CD4-positive, CD25-positive, alpha-beta regulatory T cell (primary cell): ENCODE measurements at regions not wholly inside any gene's neighbourhood (a gene's known extent, or its start where the extent isn't known, plus 50 kb on each side); places are given as distances from the start of the nearest gene placed in this dataset.

Source experiments
- ATAC-seq, 2 donors: fragments of 150-1000 bp; cut with Tn5 transposase; one replicate each; pipeline ENCODE4 v1.10.0; 2021; ENCODE audit warnings: low read depth in 2 of 2, moderate number of reproducible peaks in 2 of 2, moderate library complexity in 1 of 2
- DNase-seq, 3 donors: peaks; one replicate each; pipeline versions ENCODE4 v3.0.0 to v3.0.0-alpha.2; 2012 to 2022; ENCODE audit warnings: mixed read lengths in 1 of 3
- H3K27ac ChIP-seq: one replicate; pipeline ENCODE4 v1.7.0; 2013; ENCODE audit warnings: mild to moderate bottlenecking, low read length; ENCODE audit not compliant: insufficient read depth, poor library complexity, severe bottlenecking
- H3K27me3 ChIP-seq: one replicate; pipeline ENCODE4 v1.7.0; 2013; ENCODE audit warnings: low read length; ENCODE audit not compliant: control insufficient read depth, insufficient read depth
- H3K36me3 ChIP-seq: one replicate; pipeline ENCODE4 v1.7.0; 2013; ENCODE audit warnings: mild to moderate bottlenecking, low read length, moderate library complexity; ENCODE audit not compliant: control insufficient read depth, insufficient read depth
- H3K4me1 ChIP-seq: 2 replicates; pipeline ENCODE4 v1.7.0; 2013; ENCODE audit warnings: mild to moderate bottlenecking, low read length; ENCODE audit not compliant: insufficient read depth, control insufficient read depth, poor library complexity, severe bottlenecking
- H3K4me3 ChIP-seq: one replicate; pipeline ENCODE4 v1.7.0; 2013; ENCODE audit warnings: low read depth, mild to moderate bottlenecking, low read length, moderate library complexity
- H3K9me3 ChIP-seq, 2 experiments: 1 replicate in 1 of 2; 2 replicates in 1 of 2; pipeline ENCODE4 v1.7.0; 2013; ENCODE audit warnings: low read length in 2 of 2, mild to moderate bottlenecking in 1 of 2, moderate library complexity in 1 of 2; ENCODE audit not compliant: control insufficient read depth in 2 of 2
- H3K27ac Mint-ChIP-seq, 3 donors: one replicate each; pipeline ENCODE4 v1.8.0; 2020 to 2022; ENCODE audit warnings: mild to moderate bottlenecking in 3 of 3, mixed read lengths in 3 of 3, moderate library complexity in 2 of 3
- H3K27me3 Mint-ChIP-seq: one replicate; pipeline ENCODE4 v1.8.0; 2022; ENCODE audit warnings: mild to moderate bottlenecking, mixed read lengths
- H3K36me3 Mint-ChIP-seq: one replicate; pipeline ENCODE4 v1.8.0; 2020; ENCODE audit warnings: mixed read lengths
- H3K4me1 Mint-ChIP-seq, 4 donors: one replicate each; pipeline ENCODE4 v1.8.0; 2020 to 2022; ENCODE audit warnings: mixed read lengths in 4 of 4, mild to moderate bottlenecking in 1 of 4
- H3K4me3 Mint-ChIP-seq, 4 donors: one replicate each; pipeline ENCODE4 v1.8.0; 2020 to 2022; ENCODE audit warnings: mild to moderate bottlenecking in 4 of 4, mixed read lengths in 4 of 4, moderate library complexity in 3 of 4
- H3K9me3 Mint-ChIP-seq, 7 donors: one replicate each; pipeline ENCODE4 v1.8.0; 2020 to 2022; ENCODE audit warnings: mixed read lengths in 7 of 7, mild to moderate bottlenecking in 3 of 7, moderate library complexity in 2 of 7

DNA sequence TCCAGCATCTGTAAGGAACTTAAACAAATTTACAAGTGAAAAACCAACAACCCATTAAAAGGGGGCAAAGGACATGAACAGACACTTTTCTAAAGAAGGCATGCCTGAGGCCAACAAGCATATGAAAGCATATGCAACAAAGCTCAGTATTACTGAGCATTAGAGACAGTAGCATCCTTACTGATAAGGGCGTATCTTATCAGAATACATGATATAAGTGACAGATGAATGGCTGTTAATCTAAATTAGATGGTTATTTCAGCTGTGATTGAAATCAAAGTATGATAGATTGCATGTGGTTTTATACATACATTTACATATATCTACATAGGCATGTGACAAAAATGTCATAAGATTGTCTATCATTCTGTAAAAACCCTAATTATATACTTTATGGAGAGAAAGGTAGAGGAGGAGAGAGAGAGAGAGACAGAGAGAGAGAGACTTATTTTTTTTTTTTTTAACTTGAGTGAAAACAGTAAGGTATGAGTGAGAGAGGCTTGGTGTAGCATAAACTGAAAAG, 1240.7 kb downstream of the FAM181B start:
- no peaks in the 10 kb centered on the region for H3K27me3 ChIP-seq
- no peaks in the 10 kb centered on the region for H3K27me3 Mint-ChIP-seq
- H3K4me1 ChIP-seq, result no peaks in the 10 kb centered on the region
- H3K4me3 Mint-ChIP-seq, result no peak overlapping the region
- no peaks in the 10 kb centered on the region for H3K9me3 ChIP-seq
- H3K4me3 ChIP-seq, result no peak overlapping the region
- H3K36me3 Mint-ChIP-seq, result no peaks in the 10 kb centered on the region
- H3K27ac Mint-ChIP-seq, result no peak overlapping the region
- ATAC-seq (no peak), DNase-seq (no peak)
- no peaks in the 10 kb centered on the region for H3K36me3 ChIP-seq
- no peaks in the 10 kb centered on the region for H3K4me1 Mint-ChIP-seq
- H3K27ac ChIP-seq, result no peak overlapping the region
- H3K9me3 Mint-ChIP-seq, result peaks cover 0 to 2% (median 0%) of the 10 kb centered on the region in 7 donors

DNA sequence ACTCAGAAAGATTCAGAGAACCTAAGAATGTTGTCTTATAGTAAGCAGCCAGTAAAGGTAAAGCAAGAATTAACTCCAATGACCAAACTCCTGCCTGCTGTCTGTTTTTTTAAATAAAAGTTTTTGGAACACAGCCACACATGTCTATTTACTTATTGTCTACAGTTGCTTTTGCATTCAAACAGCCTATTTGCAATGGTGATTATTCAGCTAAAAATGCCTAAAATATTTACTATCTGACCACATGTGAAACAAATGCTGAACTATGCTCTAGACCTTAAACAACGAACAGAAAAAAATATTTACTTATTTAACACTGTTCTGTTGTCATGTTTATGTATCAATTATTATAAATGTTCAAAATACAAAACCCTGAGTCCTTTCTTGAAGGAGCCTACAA, 1246.6 kb downstream of the FAM181B start:
- Histone ChIP-seq H3K27ac (no peak overlapping the region), H3K36me3 (no peaks in the 10 kb centered on the region), H3K4me1 (no peaks in the 10 kb centered on the region), H3K4me3 (no peak overlapping the region), H3K27me3 (no peaks in the 10 kb centered on the region), H3K9me3 (no peaks in the 10 kb centered on the region)
- no peak for ATAC-seq
- Mint-ChIP-seq H3K4me3 (no peak overlapping the region), H3K36me3 (no peaks in the 10 kb centered on the region), H3K27ac (no peak overlapping the region), H3K4me1 (no peaks in the 10 kb centered on the region), H3K27me3 (no peaks in the 10 kb centered on the region), H3K9me3 (peaks cover 0 to 2% (median 0%) of the 10 kb centered on the region in 7 donors)
- DNase-seq, result no peak

DNA sequence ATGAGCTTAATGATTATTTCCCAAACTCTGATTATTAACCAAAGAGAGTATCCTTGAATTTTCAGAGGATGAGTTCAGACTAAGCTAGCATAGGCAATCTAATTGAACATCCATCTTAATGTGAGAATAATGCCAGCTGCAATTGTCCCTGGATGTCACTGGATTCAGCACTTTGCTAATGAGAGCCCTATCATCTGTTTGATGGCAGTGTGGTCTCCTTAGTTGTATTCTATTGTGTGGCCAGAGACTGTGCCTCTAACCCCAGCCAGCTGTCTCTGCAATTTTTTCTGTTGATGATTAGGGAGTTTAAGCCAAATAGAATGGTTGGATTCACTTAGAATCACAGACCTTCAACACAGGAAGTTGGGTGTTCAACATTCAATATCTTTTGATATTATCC, 1249.5 kb downstream of the FAM181B start:
- no peak for DNase-seq
- Histone ChIP-seq H3K4me3 (no peak overlapping the region), H3K4me1 (no peaks in the 10 kb centered on the region), H3K27me3 (no peaks in the 10 kb centered on the region), H3K36me3 (no peaks in the 10 kb centered on the region), H3K9me3 (no peaks in the 10 kb centered on the region), H3K27ac (no peak overlapping the region)
- Mint-ChIP-seq H3K27me3 (no peaks in the 10 kb centered on the region), H3K4me1 (no peaks in the 10 kb centered on the region), H3K4me3 (no peak overlapping the region), H3K27ac (no peak overlapping the region), H3K36me3 (no peaks in the 10 kb centered on the region), H3K9me3 (peaks cover 0 to 10% (median 2%) of the 10 kb centered on the region in 7 donors)
- ATAC-seq, result no peak

DNA sequence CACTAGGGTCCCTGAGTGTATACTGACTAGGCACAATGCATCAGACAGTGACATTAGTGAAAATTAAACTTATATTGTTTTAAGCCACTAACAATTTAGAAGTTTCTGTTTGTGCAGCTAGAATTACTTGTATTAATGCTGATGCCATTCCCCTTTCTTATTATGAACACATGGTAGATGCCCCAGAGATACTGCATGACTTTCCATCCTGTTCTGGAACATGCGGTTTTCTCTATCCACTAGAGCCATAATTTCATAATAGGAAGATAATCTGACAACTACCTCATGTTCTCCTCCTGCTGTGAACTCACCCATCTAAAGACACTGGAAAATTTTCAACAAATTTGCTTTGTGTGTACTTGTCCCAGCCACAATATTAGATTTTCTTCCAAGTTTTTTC, 1256.4 kb downstream of the FAM181B start:
- H3K4me1 ChIP-seq, result no peaks in the 10 kb centered on the region
- DNase-seq, result no peak
- no peak for ATAC-seq

DNA sequence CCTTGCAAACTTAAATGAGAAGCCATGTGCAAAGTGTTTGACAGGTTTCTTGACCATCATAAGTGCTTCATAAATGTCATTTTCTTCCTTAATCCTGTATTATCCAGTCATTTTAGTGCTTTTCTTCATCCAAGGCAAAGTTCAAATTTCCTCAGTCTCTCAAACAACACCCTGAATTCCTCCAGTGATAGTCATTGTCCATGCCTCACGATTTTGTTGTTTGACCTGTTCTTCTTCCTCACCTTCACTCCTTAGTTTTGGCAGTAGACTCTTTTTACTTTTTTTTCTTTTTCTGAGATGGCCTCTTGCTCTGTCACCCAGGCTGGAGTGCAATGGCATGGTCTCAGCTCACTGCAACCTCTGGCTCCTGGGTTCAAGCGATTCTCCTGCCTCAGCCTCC, 1257.3 kb downstream of the FAM181B start:
- no peaks in the 10 kb centered on the region for H3K36me3 Mint-ChIP-seq
- no peaks in the 10 kb centered on the region for H3K9me3 ChIP-seq
- no peaks in the 10 kb centered on the region for H3K27me3 Mint-ChIP-seq
- H3K4me1 Mint-ChIP-seq, result no peaks in the 10 kb centered on the region
- no peaks in the 10 kb centered on the region for H3K36me3 ChIP-seq
- no peak overlapping the region for H3K4me3 Mint-ChIP-seq
- H3K27me3 ChIP-seq, result no peaks in the 10 kb centered on the region
- no peak overlapping the region for H3K4me3 ChIP-seq
- H3K27ac Mint-ChIP-seq, result no peak overlapping the region
- ATAC-seq (no peak), DNase-seq (no peak)
- H3K27ac ChIP-seq, result no peak overlapping the region
- no peaks in the 10 kb centered on the region for H3K4me1 ChIP-seq
- H3K9me3 Mint-ChIP-seq, result peaks cover 0 to 12% (median 3%) of the 10 kb centered on the region in 7 donors

More for the DNA sequence above, 1256.4 kb downstream of the FAM181B start:
- no peak overlapping the region for H3K4me3 ChIP-seq
- H3K4me3 Mint-ChIP-seq, result no peak overlapping the region
- H3K4me1 Mint-ChIP-seq, result no peaks in the 10 kb centered on the region
- H3K27ac Mint-ChIP-seq, result no peak overlapping the region
- H3K36me3 ChIP-seq, result no peaks in the 10 kb centered on the region
- H3K27ac ChIP-seq, result no peak overlapping the region
- H3K9me3 ChIP-seq, result no peaks in the 10 kb centered on the region
- no peaks in the 10 kb centered on the region for H3K27me3 Mint-ChIP-seq
- H3K9me3 Mint-ChIP-seq, result peaks cover 0 to 14% (median 4%) of the 10 kb centered on the region in 7 donors
- no peaks in the 10 kb centered on the region for H3K27me3 ChIP-seq
- H3K36me3 Mint-ChIP-seq, result no peaks in the 10 kb centered on the region

DNA sequence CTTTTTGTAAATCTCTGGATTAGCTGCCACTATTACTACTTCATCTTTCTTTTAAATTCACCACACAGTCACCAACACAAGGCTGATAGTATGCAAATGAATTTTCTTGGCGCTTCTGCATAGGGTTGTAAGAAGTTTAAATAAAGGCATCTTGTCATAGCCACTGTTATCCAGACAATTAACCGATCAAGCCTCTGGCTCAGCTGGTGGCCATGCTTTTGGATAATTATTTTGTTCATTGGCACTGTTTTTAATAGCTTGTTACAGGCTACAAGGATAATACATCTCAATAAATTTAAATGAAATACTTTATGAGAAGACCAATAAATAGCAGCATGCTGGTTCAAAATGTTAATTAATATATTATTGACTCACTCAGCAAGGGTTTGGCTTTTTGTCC, 1261.0 kb downstream of the FAM181B start:
- H3K27ac Mint-ChIP-seq, result no peak overlapping the region
- H3K4me1 Mint-ChIP-seq, result no peaks in the 10 kb centered on the region
- Histone ChIP-seq H3K9me3 (no peaks in the 10 kb centered on the region), H3K36me3 (no peaks in the 10 kb centered on the region), H3K27me3 (no peaks in the 10 kb centered on the region), H3K4me1 (no peaks in the 10 kb centered on the region), H3K4me3 (no peak overlapping the region), H3K27ac (no peak overlapping the region)
- peaks cover 0 to 16% (median 6%) of the 10 kb centered on the region in 7 donors for H3K9me3 Mint-ChIP-seq
- H3K4me3 Mint-ChIP-seq, result no peak overlapping the region
- DNase-seq, result no peak
- no peak for ATAC-seq
- H3K36me3 Mint-ChIP-seq, result peaks cover 6% of the 10 kb centered on the region
- H3K27me3 Mint-ChIP-seq, result no peaks in the 10 kb centered on the region

DNA sequence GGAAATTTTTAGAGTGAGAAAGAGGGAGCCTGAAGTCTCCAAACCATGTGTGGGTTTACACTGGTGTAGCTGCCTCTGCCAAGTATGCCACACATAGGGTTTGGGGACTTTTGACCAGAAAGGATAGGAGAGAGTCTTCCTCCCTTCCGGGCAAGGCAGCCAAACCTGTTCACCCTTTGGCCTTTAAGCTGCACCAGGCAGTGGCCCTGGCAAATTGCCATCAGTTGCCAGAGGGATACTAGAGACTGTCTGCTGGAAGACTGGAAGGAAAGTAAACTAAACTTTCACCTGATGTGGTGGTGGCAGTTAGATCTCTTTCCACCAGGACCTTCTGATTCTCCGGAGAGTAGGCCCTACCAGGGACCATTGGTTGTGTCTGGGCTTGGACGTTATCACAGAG, 1263.2 kb downstream of the FAM181B start:
- Mint-ChIP-seq H3K36me3 (peaks cover 6% of the 10 kb centered on the region), H3K4me3 (no peak overlapping the region), H3K27me3 (no peaks in the 10 kb centered on the region), H3K9me3 (peaks cover 3 to 16% (median 6%) of the 10 kb centered on the region in 7 donors), H3K27ac (no peak overlapping the region), H3K4me1 (no peaks in the 10 kb centered on the region)
- Histone ChIP-seq H3K27me3 (no peaks in the 10 kb centered on the region), H3K27ac (no peak overlapping the region), H3K9me3 (no peaks in the 10 kb centered on the region), H3K4me3 (no peak overlapping the region), H3K36me3 (no peaks in the 10 kb centered on the region), H3K4me1 (no peaks in the 10 kb centered on the region)
- ATAC-seq (no peak), DNase-seq (no peak)

DNA sequence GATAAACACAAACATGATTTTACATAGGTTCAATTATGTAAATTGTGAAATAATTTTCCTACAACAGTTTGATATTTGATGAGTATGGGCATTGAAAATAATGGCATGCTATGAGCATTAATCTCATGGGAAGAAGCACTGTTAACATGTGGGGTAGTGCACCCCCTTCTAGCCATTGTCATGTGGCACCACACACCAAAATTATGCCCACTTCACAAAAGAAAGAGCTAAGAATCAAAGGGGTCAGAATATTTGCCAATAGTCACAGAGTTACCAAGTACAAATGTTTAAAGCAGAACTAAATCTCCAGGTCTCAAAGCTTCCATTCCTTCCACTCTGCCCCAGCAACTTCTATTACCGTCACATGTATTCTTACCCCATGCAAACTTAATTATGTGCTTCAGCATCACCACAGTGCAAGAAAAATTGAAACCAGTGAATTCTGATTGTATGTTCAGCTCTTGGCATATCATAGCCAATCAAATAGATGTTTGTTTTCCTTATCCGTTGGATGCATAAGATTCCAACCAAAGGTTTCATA, 1273.8 kb downstream of the FAM181B start:
- ATAC-seq (no peak), DNase-seq (no peak)
- H3K4me3 ChIP-seq, result no peak overlapping the region
- H3K4me1 Mint-ChIP-seq, result no peaks in the 10 kb centered on the region
- H3K9me3 ChIP-seq, result no peaks in the 10 kb centered on the region
- no peak overlapping the region for H3K4me3 Mint-ChIP-seq
- H3K36me3 Mint-ChIP-seq, result no peaks in the 10 kb centered on the region
- no peak overlapping the region for H3K27ac Mint-ChIP-seq
- no peaks in the 10 kb centered on the region for H3K27me3 Mint-ChIP-seq
- H3K27ac ChIP-seq, result no peak overlapping the region
- H3K4me1 ChIP-seq, result no peaks in the 10 kb centered on the region
- H3K9me3 Mint-ChIP-seq, result peaks cover 0 to 13% (median 8%) of the 10 kb centered on the region in 7 donors
- H3K36me3 ChIP-seq, result no peaks in the 10 kb centered on the region
- no peaks in the 10 kb centered on the region for H3K27me3 ChIP-seq
